ENCODE measurements at regions not wholly inside any gene's neighbourhood (a gene's known extent, or its start where the extent isn't known, plus 50 kb on each side); places are given as distances from the start of the nearest gene placed in this dataset. TPM values are rescaled to one million over a fixed set of nuclear protein-coding genes. Genes with fewer than 3 reads are reported as not detected.

DNA sequence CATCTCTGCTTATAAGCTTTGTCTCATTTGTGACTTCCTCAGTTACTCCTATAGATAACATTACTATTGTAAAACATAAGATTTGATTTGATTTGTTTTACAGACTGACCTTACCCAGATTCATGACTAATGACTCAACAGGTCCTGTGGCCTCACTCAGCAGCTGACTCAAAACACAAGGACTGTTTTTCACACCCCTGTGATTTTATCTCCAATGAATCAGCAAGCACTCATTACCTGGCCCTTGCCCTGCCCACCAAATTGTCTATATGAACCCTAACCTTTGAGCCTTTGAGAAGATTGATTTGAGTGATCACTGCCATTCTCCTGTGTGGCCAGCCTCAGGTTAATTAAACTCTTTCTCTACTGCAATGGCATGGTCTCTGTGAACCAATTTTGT lies 1064.6 kb upstream of the LRRTM3 start:
- Histone ChIP-seq H2BK12ac (ENCODE audit: low read length) (no peak overlapping the region), H2BK15ac (ENCODE audit: low read length) (no peak overlapping the region), H4K8ac (ENCODE audit: low read depth, low read length) (no peak overlapping the region), H2BK5ac (ENCODE audit: low read length) (no peak overlapping the region), H3K36me3 (replicated peaks in 1 of 2; ENCODE audit: control insufficient read depth in 2 of 2, insufficient read depth in 2 of 2, low read length in 2 of 2) (no peaks in the 10 kb centered on the region), H3K4ac (ENCODE audit: low read length) (no peak overlapping the region), H3K18ac (ENCODE audit: low read length) (no peak overlapping the region), H3K4me1 (ENCODE audit: control insufficient read depth in 2 of 2, insufficient read depth in 1 of 2, low read depth in 1 of 2, low read length in 2 of 2) (no peaks in the 10 kb centered on the region), H2AK5ac (ENCODE audit: low read depth, low read length) (no peak overlapping the region), H3K27me3 (ENCODE audit: control insufficient read depth in 3 of 3, insufficient read depth in 3 of 3, low read depth in 1 of 3, low read length in 3 of 3) (no peaks in the 10 kb centered on the region), H3K9me3 (replicated peaks in 1 of 2; ENCODE audit: control insufficient read depth in 2 of 2, insufficient read depth in 1 of 2, low read depth in 1 of 2, low read length in 2 of 2) (no peaks in the 10 kb centered on the region), H3K4me2 (ENCODE audit: insufficient read depth, low read length, poor library complexity, severe bottlenecking) (no peak overlapping the region), H3K4me3 (ENCODE audit: low read length in 2 of 2) (no peak overlapping the region), H3K79me1 (ENCODE audit: low read depth, low read length) (no peaks in the 10 kb centered on the region), H3K9ac (ENCODE audit: low read depth, low read length, poor library complexity) (no peak overlapping the region), H3K23ac (ENCODE audit: low read depth, low read length, poor library complexity) (no peak overlapping the region), H3K27ac (replicated peaks; ENCODE audit: low read length) (no peak overlapping the region), H2AFZ (ENCODE audit: low read length) (no peak overlapping the region), H3K14ac (ENCODE audit: low read length) (no peak overlapping the region), H2BK120ac (ENCODE audit: low read depth, low read length) (no peak overlapping the region), H4K91ac (ENCODE audit: low read depth, low read length, poor library complexity) (no peak overlapping the region)
- DNase-seq (ENCODE audit: low spot score), result no peak

Small RNAs in the stretch of these regions (small RNA-seq; reads per million reads assigned to genes)
- not detected for gene CYP2C61P (ENCODE audit: insufficient read depth)

Data from neuronal stem cell (in vitro differentiated cells).